NB4 (cell line): ENCODE measurements at regions not wholly inside any gene's neighbourhood (a gene's known extent, or its start where the extent isn't known, plus 50 kb on each side); places are given as distances from the start of the nearest gene placed in this dataset.

Experiments used
- CTCF ChIP-seq: IDR thresholded peaks from one replicate; pipeline ENCODE4 v1.5.1; 2012; ENCODE audit warnings: low read depth, low read length
- MYC ChIP-seq: IDR thresholded peaks from 2 replicates; pipeline ENCODE4 v1.6.1; 2011; ENCODE audit warnings: low read depth, low read length
- POLR2A ChIP-seq: IDR thresholded peaks from 2 replicates; pipeline ENCODE4 v1.6.1; 2011; ENCODE audit warnings: mild to moderate bottlenecking; ENCODE audit not compliant: insufficient read length; ENCODE audit errors: extremely low read depth

DNA sequence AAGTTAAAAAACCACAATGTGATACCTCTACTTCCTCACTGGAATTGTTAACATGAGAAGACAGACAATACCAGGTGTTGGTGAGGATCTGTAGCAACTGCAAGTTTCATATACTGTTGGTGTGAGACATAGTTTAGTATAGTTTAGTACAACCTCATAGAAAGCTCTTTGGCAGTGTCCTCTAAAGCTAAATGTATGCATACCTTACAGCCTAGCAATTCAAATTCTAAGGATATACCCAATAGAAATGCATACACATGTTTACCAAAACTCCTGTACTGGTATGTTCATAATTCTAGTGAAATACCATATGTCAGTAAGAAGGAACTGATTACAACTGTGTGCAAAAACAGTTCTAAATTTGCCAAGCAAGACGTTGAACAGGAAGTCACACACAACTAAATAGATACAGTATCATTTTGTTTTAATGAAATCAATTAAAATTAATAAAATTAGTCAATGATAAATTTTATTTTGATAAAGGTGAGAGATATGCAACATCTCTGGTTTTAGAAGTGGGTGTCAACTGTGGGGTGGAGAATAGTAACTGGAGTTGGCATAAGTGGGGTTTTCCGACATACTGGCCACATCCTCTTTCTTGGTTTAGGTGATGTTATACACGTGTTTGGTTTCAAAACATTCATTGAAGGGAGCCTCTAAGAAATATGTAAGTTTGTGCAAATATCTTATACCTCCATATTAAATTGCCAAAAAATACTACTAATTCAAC, 450.7 kb downstream of the PTPRC start:
- TF ChIP-seq POLR2A (no peak), CTCF (no peak), MYC (no peak)
